SK-N-SH (cell line): ENCODE measurements at regions not wholly inside any gene's neighbourhood (a gene's known extent, or its start where the extent isn't known, plus 50 kb on each side); places are given as distances from the start of the nearest gene placed in this dataset.

Source experiments
- CTCF ChIA-PET: fragments of 300-600, 350-600 bp; formaldehyde crosslinking; extraction: SDS; loops from one replicate; lab custom pipeline; 2021; lab: Yijun Ruan, JAX
- POLR2A ChIA-PET: fragments of 350-600 bp; sonication (Branson Sonifier 250); formaldehyde crosslinking; extraction: SDS; loops from one replicate; lab custom pipeline; 2020; ENCODE audit warnings: antibody characterized with exemption, inconsistent platforms; lab: Yijun Ruan, JAX
- DNase-seq: peaks from one replicate; pipeline ENCODE4 v3.0.0; 2012
- H2AFZ ChIP-seq: fragments of 200-600 bp; sonication (generic); 2 replicates; pipeline ENCODE4 v1.8.1; 2016; ENCODE audit warnings: antibody characterized with exemption, mild to moderate bottlenecking, low read depth
- H3F3A ChIP-seq: fragments of 200-600 bp; sonication (generic); replicated peaks from 2 replicates; pipeline ENCODE3; 2016; ENCODE audit warnings: antibody characterized with exemption, mild to moderate bottlenecking; ENCODE audit not compliant: insufficient read depth
- H3K27ac ChIP-seq, 2 experiments: fragments of 200-500 bp in 1 of 2; fragments of 200-600 bp in 1 of 2; sonication (Bioruptor generic) in 1 of 2; sonication (generic), shearing (Covaris generic) in 1 of 2; 2 replicates each; pipeline versions ENCODE4 v1.5.1 to v1.6.1; 2014 to 2016; ENCODE audit warnings: low read depth in 2 of 2, inconsistent platforms in 1 of 2, low read length in 1 of 2, mild to moderate bottlenecking in 1 of 2, mixed read lengths in 1 of 2
- H3K27me3 ChIP-seq: fragments of 200-600 bp; sonication (generic), shearing (Covaris generic); 2 replicates; pipeline ENCODE4 v1.6.1; 2016; ENCODE audit warnings: mixed run types; ENCODE audit not compliant: insufficient read depth
- H3K36me3 ChIP-seq, 2 experiments: fragments of 200-500 bp in 1 of 2; fragments of 200-600 bp in 1 of 2; sonication (Bioruptor generic) in 1 of 2; sonication (generic) in 1 of 2; replicated peaks in 1 of 2; 2 replicates each; pipeline versions ENCODE3 to v1.5.1; 2014 to 2016; ENCODE audit warnings: low read length in 1 of 2, mild to moderate bottlenecking in 1 of 2; ENCODE audit not compliant: insufficient read depth in 2 of 2, control insufficient read depth in 1 of 2
- H3K4me1 ChIP-seq, 2 experiments: fragments of 200-500 bp in 1 of 2; fragments of 200-600 bp in 1 of 2; sonication (Bioruptor generic) in 1 of 2; sonication (generic), shearing (Covaris generic) in 1 of 2; 2 replicates each; pipeline versions ENCODE4 v1.5.1 to v1.6.1; 2014 to 2016; ENCODE audit warnings: low read depth in 1 of 2, low read length in 1 of 2, mixed run types in 1 of 2; ENCODE audit not compliant: insufficient read depth in 2 of 2, control insufficient read depth in 1 of 2
- H3K4me2 ChIP-seq: fragments of 200-600 bp; sonication (generic), shearing (Covaris generic); 2 replicates; pipeline ENCODE4 v1.6.1; 2017; ENCODE audit warnings: mixed run types
- H3K4me3 ChIP-seq, 2 experiments: fragments of 200-500 bp in 1 of 2; fragments of 200-600 bp in 1 of 2; sonication (Bioruptor generic) in 1 of 2; sonication (generic), shearing (Covaris generic) in 1 of 2; 2 replicates each; pipeline versions ENCODE4 v1.5.1 to v1.8.1; 2014 to 2016; ENCODE audit warnings: low read depth in 2 of 2, inconsistent platforms in 1 of 2, low read length in 1 of 2, mild to moderate bottlenecking in 1 of 2, mixed read lengths in 1 of 2, moderate library complexity in 1 of 2
- H3K79me2 ChIP-seq: fragments of 200-600 bp; sonication (generic); 2 replicates; pipeline ENCODE4 v1.8.1; 2017; ENCODE audit warnings: mild to moderate bottlenecking; ENCODE audit not compliant: insufficient read depth
- H3K9ac ChIP-seq: fragments of 200-600 bp; sonication (generic); 2 replicates; pipeline ENCODE4 v1.6.1; 2017; ENCODE audit warnings: mixed run types
- H3K9me2 ChIP-seq: fragments of 200-600 bp; sonication (generic); 2 replicates; pipeline ENCODE4 v1.6.1; 2017; ENCODE audit warnings: mixed run types
- H3K9me3 ChIP-seq: fragments of 200-600 bp; sonication (generic); 2 replicates; pipeline ENCODE4 v1.6.1; 2017; ENCODE audit warnings: mixed run types, mild to moderate bottlenecking, moderate library complexity
- H4K20me1 ChIP-seq: fragments of 200-600 bp; sonication (generic); 2 replicates; pipeline ENCODE4 v1.6.1; 2017; ENCODE audit warnings: mild to moderate bottlenecking, mixed run types; ENCODE audit not compliant: insufficient read depth
- CHD2 ChIP-seq: fragments of 150-350 bp; IDR thresholded peaks from 2 replicates; pipeline ENCODE4 v1.6.1; 2018; ENCODE audit warnings: low read length; ENCODE audit not compliant: partially characterized antibody
- EP300 ChIP-seq, 2 experiments: IDR thresholded peaks; 2 replicates each; pipeline versions ENCODE4 v1.4.0 to v1.6.1; 2012; ENCODE audit warnings: borderline replicate concordance in 1 of 2, low read depth in 1 of 2, low read length in 1 of 2
- EZH2phosphoT487 ChIP-seq: fragments of 200-600 bp; sonication (generic); IDR thresholded peaks from 2 replicates; pipeline ENCODE4 v1.6.1; 2017; ENCODE audit warnings: low read depth, mixed run types, mild to moderate bottlenecking, antibody characterized with exemption, moderate library complexity, borderline replicate concordance
- FOSL2 ChIP-seq: IDR thresholded peaks from 2 replicates; pipeline ENCODE4 v1.4.0; 2012; ENCODE audit warnings: low read depth, mild to moderate bottlenecking, moderate library complexity, borderline replicate concordance
- FOXJ3 ChIP-seq: sonication (generic); formaldehyde crosslinking; IDR thresholded peaks from 2 replicates; pipeline ENCODE4 v1.5.1; 2020; ENCODE audit warnings: mild to moderate bottlenecking, missing genetic modification reagents
- GABPA ChIP-seq: IDR thresholded peaks from 2 replicates; pipeline ENCODE4 v1.4.0; 2012; ENCODE audit warnings: low read depth, mild to moderate bottlenecking
- JUND ChIP-seq: IDR thresholded peaks from 2 replicates; pipeline ENCODE4 v1.4.0; 2012
- POLR2AphosphoS5 ChIP-seq: IDR thresholded peaks from 2 replicates; pipeline ENCODE4 v1.6.1; 2012; ENCODE audit warnings: low read depth, low read length
- RAD21 ChIP-seq: IDR thresholded peaks from 2 replicates; pipeline ENCODE4 v1.6.1; 2012; ENCODE audit warnings: mild to moderate bottlenecking, low read length
- RCOR1 ChIP-seq: fragments of 150-350 bp; IDR thresholded peaks from 2 replicates; pipeline ENCODE4 v1.6.1; 2017; ENCODE audit warnings: antibody characterized with exemption, low read length
- RFX5 ChIP-seq: IDR thresholded peaks from 2 replicates; pipeline ENCODE4 v1.6.1; 2012; ENCODE audit warnings: mild to moderate bottlenecking, improper control_type of control experiment, low read length
- RXRA ChIP-seq: IDR thresholded peaks from 2 replicates; pipeline ENCODE4 v1.4.0; 2012; ENCODE audit warnings: low read depth, mild to moderate bottlenecking, borderline replicate concordance
- SMC3 ChIP-seq: IDR thresholded peaks from 2 replicates; pipeline ENCODE4 v1.6.1; 2012; ENCODE audit warnings: low read depth, low read length, improper control_type of control experiment
- TAF1 ChIP-seq: IDR thresholded peaks from 2 replicates; pipeline ENCODE4 v1.6.1; 2012; ENCODE audit warnings: low read depth, mild to moderate bottlenecking, low read length, moderate library complexity, borderline replicate concordance
- TCF12 ChIP-seq: IDR thresholded peaks from 2 replicates; pipeline ENCODE4 v1.4.0; 2012
- TEAD4 ChIP-seq: IDR thresholded peaks from 2 replicates; pipeline ENCODE4 v1.4.0; 2012; ENCODE audit warnings: mild to moderate bottlenecking, borderline replicate concordance; ENCODE audit not compliant: insufficient read depth
- YY1 ChIP-seq: IDR thresholded peaks from 2 replicates; pipeline ENCODE4 v1.4.0; 2012; ENCODE audit warnings: low read depth, mild to moderate bottlenecking
- WGBS: methylation state at CpG from one replicate; pipeline ENCODE4 v1.1.6; 2017; ENCODE audit warnings: low lambda C conversion rate; 5-methylcytosine and 5-hydroxymethylcytosine counted together
- TF ChIP-seq, protein P1 (sequence below): fragments of 150-350 bp; IDR thresholded peaks from 2 replicates; pipeline ENCODE4 v1.6.1; 2017; ENCODE audit warnings: antibody characterized with exemption, low read length, low read depth, borderline replicate concordance
- TF ChIP-seq, protein P2 (sequence below): fragments of 150-350 bp; IDR thresholded peaks from 2 replicates; pipeline ENCODE4 v1.6.1; 2016; ENCODE audit warnings: mild to moderate bottlenecking, low read depth, low read length
- TF ChIP-seq, protein P3 (sequence below): IDR thresholded peaks from 2 replicates; pipeline ENCODE4 v1.4.0; 2012; ENCODE audit warnings: low read depth, borderline replicate concordance
- TF ChIP-seq, protein P4 (sequence below): IDR thresholded peaks from 2 replicates; pipeline ENCODE4; 2012

DNA sequence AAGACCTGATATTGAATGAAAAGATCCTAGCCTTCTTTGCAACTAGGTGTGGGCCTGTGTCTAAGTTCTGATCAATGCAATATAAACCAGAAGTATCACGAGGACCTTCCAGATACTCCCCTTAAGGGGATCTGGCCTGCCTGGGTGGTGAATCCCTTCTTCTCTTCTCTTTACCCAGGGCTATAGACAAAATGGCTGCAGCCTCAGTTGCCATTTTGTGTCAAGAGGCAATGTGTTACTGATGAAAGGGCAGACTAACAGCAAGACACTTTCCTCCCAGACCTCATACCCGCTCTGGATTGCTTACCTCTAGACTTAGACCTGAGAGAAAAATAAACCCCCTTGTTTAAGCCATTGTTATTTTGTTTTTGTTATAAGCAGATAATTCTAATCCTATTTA, 84.5 kb upstream of the CHD6 start:
- H3F3A ChIP-seq = no peaks in the 10 kb centered on the region
- H3K9me2 ChIP-seq = no peaks in the 10 kb centered on the region
- no peak overlapping the region for H3K27ac ChIP-seq
- H3K4me1 ChIP-seq = no peaks in the 10 kb centered on the region; a peak in 1 of 4 replicates
- no peaks in the 10 kb centered on the region for H3K9me3 ChIP-seq
- H3K27me3 ChIP-seq = no peaks in the 10 kb centered on the region
- DNase-seq = no peak
- no peaks in the 10 kb centered on the region for H3K36me3 ChIP-seq
- H3K79me2 ChIP-seq = no peaks in the 10 kb centered on the region
- H4K20me1 ChIP-seq = no peaks in the 10 kb centered on the region
- H3K9ac ChIP-seq = no peak overlapping the region
- CTCF ChIA-PET = interaction anchor here (0.7 kb wide), 1 partner anchor 1485 kb away, joined by 3 read pairs; no protein-coding TSS in a partner anchor
- H3K4me2 ChIP-seq = no peak overlapping the region
- WGBS = 40% methylated on average over 2 of the region's 2 CpGs
- TF ChIP-seq EP300 (IDR thresholded peaks at IDR 0.05; ENCODE audit: borderline replicate concordance in 1 of 2, low read depth in 1 of 2, low read length in 1 of 2) = no peak
- TF ChIP-seq, protein P1, sequence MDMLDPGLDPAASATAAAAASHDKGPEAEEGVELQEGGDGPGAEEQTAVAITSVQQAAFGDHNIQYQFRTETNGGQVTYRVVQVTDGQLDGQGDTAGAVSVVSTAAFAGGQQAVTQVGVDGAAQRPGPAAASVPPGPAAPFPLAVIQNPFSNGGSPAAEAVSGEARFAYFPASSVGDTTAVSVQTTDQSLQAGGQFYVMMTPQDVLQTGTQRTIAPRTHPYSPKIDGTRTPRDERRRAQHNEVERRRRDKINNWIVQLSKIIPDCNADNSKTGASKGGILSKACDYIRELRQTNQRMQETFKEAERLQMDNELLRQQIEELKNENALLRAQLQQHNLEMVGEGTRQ = no peak
- TF ChIP-seq SMC3 = no peak
- TF ChIP-seq POLR2AphosphoS5 = no peak
- no peak for TF ChIP-seq EZH2phosphoT487
- TF ChIP-seq, protein P2, sequence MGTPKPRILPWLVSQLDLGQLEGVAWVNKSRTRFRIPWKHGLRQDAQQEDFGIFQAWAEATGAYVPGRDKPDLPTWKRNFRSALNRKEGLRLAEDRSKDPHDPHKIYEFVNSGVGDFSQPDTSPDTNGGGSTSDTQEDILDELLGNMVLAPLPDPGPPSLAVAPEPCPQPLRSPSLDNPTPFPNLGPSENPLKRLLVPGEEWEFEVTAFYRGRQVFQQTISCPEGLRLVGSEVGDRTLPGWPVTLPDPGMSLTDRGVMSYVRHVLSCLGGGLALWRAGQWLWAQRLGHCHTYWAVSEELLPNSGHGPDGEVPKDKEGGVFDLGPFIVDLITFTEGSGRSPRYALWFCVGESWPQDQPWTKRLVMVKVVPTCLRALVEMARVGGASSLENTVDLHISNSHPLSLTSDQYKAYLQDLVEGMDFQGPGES = no peak
- no peak for TF ChIP-seq RCOR1
- TF ChIP-seq CHD2 = no peak
- TF ChIP-seq GABPA = no peak
- no peak for TF ChIP-seq TAF1
- no peak for TF ChIP-seq TCF12
- TF ChIP-seq, protein P3, sequence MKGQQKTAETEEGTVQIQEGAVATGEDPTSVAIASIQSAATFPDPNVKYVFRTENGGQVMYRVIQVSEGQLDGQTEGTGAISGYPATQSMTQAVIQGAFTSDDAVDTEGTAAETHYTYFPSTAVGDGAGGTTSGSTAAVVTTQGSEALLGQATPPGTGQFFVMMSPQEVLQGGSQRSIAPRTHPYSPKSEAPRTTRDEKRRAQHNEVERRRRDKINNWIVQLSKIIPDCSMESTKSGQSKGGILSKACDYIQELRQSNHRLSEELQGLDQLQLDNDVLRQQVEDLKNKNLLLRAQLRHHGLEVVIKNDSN = no peak
- TF ChIP-seq FOSL2 = no peak
- POLR2A ChIA-PET = no interaction called here
- H2AFZ ChIP-seq = no peak overlapping the region
- no peak overlapping the region for H3K4me3 ChIP-seq

DNA sequence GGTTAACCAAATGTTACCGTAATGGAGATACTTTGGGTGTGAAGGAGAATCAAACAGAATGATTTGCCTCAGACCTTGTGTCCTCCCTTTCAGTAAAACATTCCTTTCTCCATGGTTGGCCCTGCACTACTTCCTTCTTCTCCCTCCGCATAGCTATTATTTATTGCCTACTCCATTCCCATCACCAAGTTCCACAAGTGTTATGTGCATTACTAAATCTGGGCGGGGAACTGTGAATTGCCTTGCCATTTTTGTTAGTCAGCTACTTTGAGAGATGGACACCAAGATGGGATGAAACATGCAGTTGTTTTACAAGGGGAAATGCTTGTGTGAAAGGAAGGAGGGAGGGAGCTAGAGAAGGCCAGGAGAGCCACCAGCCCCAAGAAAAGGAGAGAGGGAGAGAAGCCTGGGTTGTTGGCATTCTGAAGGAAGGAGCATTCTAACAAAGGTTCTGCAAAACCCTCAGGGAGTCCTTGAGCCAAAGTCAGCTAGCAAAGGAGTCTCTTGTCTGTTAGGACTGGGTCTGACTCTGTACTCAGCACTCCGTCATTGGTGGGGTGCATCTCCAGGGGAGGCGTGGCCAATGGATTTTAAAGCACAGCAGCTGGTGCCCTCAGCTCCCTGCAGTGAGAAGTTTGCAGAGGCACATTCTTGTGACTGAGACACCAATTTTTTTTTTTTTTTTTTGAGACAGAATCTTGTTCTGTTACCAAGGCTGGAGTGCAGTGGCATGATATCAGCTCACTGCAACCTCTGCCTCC, 83.6 kb upstream of the CHD6 start:
- H2AFZ ChIP-seq = no peak overlapping the region
- H3K9me3 ChIP-seq = no peaks in the 10 kb centered on the region
- POLR2A ChIA-PET = interaction anchor here (1.0 kb wide), 1 partner anchor 8 kb away, joined by 3 read pairs; no protein-coding TSS in a partner anchor
- no peaks in the 10 kb centered on the region for H3K36me3 ChIP-seq
- no peak overlapping the region for H3K27ac ChIP-seq
- DNase-seq = no peak
- no peaks in the 10 kb centered on the region; a peak in 1 of 4 replicates for H3K4me1 ChIP-seq
- no peaks in the 10 kb centered on the region for H3K9me2 ChIP-seq
- no peaks in the 10 kb centered on the region for H4K20me1 ChIP-seq
- TF ChIP-seq EP300 (IDR thresholded peaks at IDR 0.05; ENCODE audit: borderline replicate concordance in 1 of 2, low read depth in 1 of 2, low read length in 1 of 2) (no peak), TEAD4 (no peak), YY1 (no peak), RAD21 (no peak), RXRA (no peak), RFX5 (no peak), JUND (no peak), FOXJ3 (CRISPR knock-in tag) (no peak), FOSL2 (no peak)
- TF ChIP-seq, protein P4, sequence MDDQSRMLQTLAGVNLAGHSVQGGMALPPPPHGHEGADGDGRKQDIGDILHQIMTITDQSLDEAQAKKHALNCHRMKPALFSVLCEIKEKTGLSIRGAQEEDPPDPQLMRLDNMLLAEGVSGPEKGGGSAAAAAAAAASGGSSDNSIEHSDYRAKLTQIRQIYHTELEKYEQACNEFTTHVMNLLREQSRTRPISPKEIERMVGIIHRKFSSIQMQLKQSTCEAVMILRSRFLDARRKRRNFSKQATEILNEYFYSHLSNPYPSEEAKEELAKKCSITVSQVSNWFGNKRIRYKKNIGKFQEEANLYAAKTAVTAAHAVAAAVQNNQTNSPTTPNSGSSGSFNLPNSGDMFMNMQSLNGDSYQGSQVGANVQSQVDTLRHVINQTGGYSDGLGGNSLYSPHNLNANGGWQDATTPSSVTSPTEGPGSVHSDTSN = no peak
- no peak overlapping the region for H3K4me3 ChIP-seq
- 48% methylated on average over 4 of the region's 5 CpGs for WGBS
- no peaks in the 10 kb centered on the region for H3F3A ChIP-seq
- H3K9ac ChIP-seq = no peak overlapping the region
- no peak overlapping the region for H3K4me2 ChIP-seq
- H3K79me2 ChIP-seq = no peaks in the 10 kb centered on the region
- CTCF ChIA-PET = interaction anchor here (1.1 to 2.2 kb wide), 2 partner anchors 19 to 37 kb away, joined by 3 to 7 read pairs; no protein-coding TSS in a partner anchor
- H3K27me3 ChIP-seq = no peaks in the 10 kb centered on the region
